Stomach smooth muscle (tissue), 2 donors: ENCODE measurements at regions not wholly inside any gene's neighbourhood (a gene's known extent, or its start where the extent isn't known, plus 50 kb on each side); places are given as distances from the start of the nearest gene placed in this dataset.

Experiments used
- H3K27ac ChIP-seq: one replicate; pipeline ENCODE4 v1.7.0; 2013; ENCODE audit warnings: mild to moderate bottlenecking, low read length, inconsistent platforms
- H3K27me3 ChIP-seq, 2 donors: one replicate each; pipeline ENCODE4 v1.7.0; 2013; ENCODE audit warnings: low read length in 2 of 2; ENCODE audit not compliant: insufficient read depth in 2 of 2, control insufficient read depth in 1 of 2
- H3K36me3 ChIP-seq, 2 donors: one replicate each; pipeline ENCODE4 v1.7.0; 2013; ENCODE audit warnings: low read length in 2 of 2; ENCODE audit not compliant: control insufficient read depth in 2 of 2, insufficient read depth in 2 of 2
- H3K4me1 ChIP-seq: one replicate; pipeline ENCODE4 v1.7.0; 2013; ENCODE audit warnings: low read length; ENCODE audit not compliant: control insufficient read depth, insufficient read depth
- H3K4me3 ChIP-seq, 2 donors: one replicate each; pipeline ENCODE4 v1.7.0; 2013; ENCODE audit warnings: low read length in 2 of 2
- H3K9ac ChIP-seq, 2 donors: one replicate each; pipeline ENCODE4 v1.7.0; 2013; ENCODE audit warnings: low read length in 2 of 2, mild to moderate bottlenecking in 1 of 2
- H3K9me3 ChIP-seq, 2 donors: one replicate each; pipeline ENCODE4 v1.7.0; 2013; ENCODE audit warnings: low read length in 2 of 2; ENCODE audit not compliant: control insufficient read depth in 2 of 2
- donor health status: healthy.
- donor health status: Pancreatic carcinoma.

GRCh38 chr15:93880358-93880757 is 351.0 kb upstream of the MCTP2 start:
- no peak overlapping the region for H3K4me3 ChIP-seq
- no peaks in the 10 kb centered on the region for H3K36me3 ChIP-seq
- H3K9ac ChIP-seq, result no peak overlapping the region
- H3K9me3 ChIP-seq, result no peaks in the 10 kb centered on the region
- no peaks in the 10 kb centered on the region for H3K4me1 ChIP-seq
- H3K27ac ChIP-seq, result no peak overlapping the region
- no peaks in the 10 kb centered on the region for H3K27me3 ChIP-seq

- Histone ChIP-seq H3K9me3 (no peaks in the 10 kb centered on the region), H3K36me3 (no peaks in the 10 kb centered on the region), H3K9ac (no peak overlapping the region), H3K4me3 (no peak overlapping the region), H3K27ac (no peak overlapping the region), H3K27me3 (no peaks in the 10 kb centered on the region), H3K4me1 (no peaks in the 10 kb centered on the region)
These were observed 360.8 kb upstream of the MCTP2 start for GRCh38 chr15:93870583-93870982.

- no peak overlapping the region for H3K9ac ChIP-seq
- H3K27ac ChIP-seq, result no peak overlapping the region
- H3K27me3 ChIP-seq, result no peaks in the 10 kb centered on the region
- no peak overlapping the region for H3K4me3 ChIP-seq
- H3K36me3 ChIP-seq, result no peaks in the 10 kb centered on the region
- no peaks in the 10 kb centered on the region for H3K9me3 ChIP-seq
- no peaks in the 10 kb centered on the region for H3K4me1 ChIP-seq
These were observed 364.4 kb upstream of the MCTP2 start for GRCh38 chr15:93866948-93867347.

- H3K27ac ChIP-seq, result no peak overlapping the region
These were observed 364.9 kb upstream of the MCTP2 start for GRCh38 chr15:93866476-93866875.

DNA sequence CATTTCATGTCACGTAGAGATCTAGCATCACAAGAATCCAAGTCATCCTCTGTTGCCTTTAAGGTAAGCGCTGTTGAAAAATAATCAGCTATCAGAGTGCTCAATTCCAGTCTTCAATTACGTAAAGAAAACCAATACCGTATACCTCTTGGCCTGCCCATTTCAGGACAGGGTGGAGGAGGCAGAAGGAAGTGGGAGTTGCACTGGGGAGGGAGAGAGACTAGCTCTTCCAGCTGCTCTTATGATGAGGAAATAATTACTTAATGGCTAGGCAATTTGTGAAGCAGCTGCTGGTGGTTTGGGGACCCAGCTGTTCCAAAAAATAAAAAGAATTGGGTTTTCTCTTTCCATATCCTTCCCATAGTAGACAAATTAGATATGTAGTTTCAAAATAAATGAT is 365.8 kb upstream of the MCTP2 start:
- Histone ChIP-seq H3K27ac (no peak overlapping the region), H3K36me3 (no peaks in the 10 kb centered on the region), H3K4me3 (no peak overlapping the region), H3K4me1 (no peaks in the 10 kb centered on the region), H3K27me3 (no peaks in the 10 kb centered on the region), H3K9ac (no peak overlapping the region), H3K9me3 (no peaks in the 10 kb centered on the region)

More at GRCh38 chr15:93866476-93866875, 364.9 kb upstream of the MCTP2 start:
- H3K4me1 ChIP-seq, result no peaks in the 10 kb centered on the region
- H3K27me3 ChIP-seq, result no peaks in the 10 kb centered on the region
- no peaks in the 10 kb centered on the region for H3K36me3 ChIP-seq
- no peak overlapping the region for H3K9ac ChIP-seq
- H3K9me3 ChIP-seq, result no peaks in the 10 kb centered on the region
- H3K4me3 ChIP-seq, result no peak overlapping the region

GRCh38 chr15:93862791-93863190 is 368.6 kb upstream of the MCTP2 start:
- Histone ChIP-seq H3K27ac (no peak overlapping the region), H3K4me3 (no peak overlapping the region), H3K9ac (no peak overlapping the region)

GRCh38 chr15:93861956-93862741 is 369.2 kb upstream of the MCTP2 start:
- no peak overlapping the region for H3K27ac ChIP-seq
- no peak overlapping the region for H3K4me3 ChIP-seq
- no peaks in the 10 kb centered on the region for H3K36me3 ChIP-seq
- H3K4me1 ChIP-seq, result no peaks in the 10 kb centered on the region
- no peak overlapping the region for H3K9ac ChIP-seq
- no peaks in the 10 kb centered on the region for H3K9me3 ChIP-seq
- H3K27me3 ChIP-seq, result no peaks in the 10 kb centered on the region

More at GRCh38 chr15:93862791-93863190, 368.6 kb upstream of the MCTP2 start:
- Histone ChIP-seq H3K36me3 (no peaks in the 10 kb centered on the region), H3K27me3 (no peaks in the 10 kb centered on the region), H3K9me3 (no peaks in the 10 kb centered on the region), H3K4me1 (no peaks in the 10 kb centered on the region)

- Histone ChIP-seq H3K27me3 (no peaks in the 10 kb centered on the region), H3K27ac (no peak overlapping the region), H3K36me3 (no peaks in the 10 kb centered on the region), H3K9ac (no peak overlapping the region), H3K4me1 (no peaks in the 10 kb centered on the region), H3K9me3 (no peaks in the 10 kb centered on the region), H3K4me3 (no peak overlapping the region)
These were observed 369.9 kb upstream of the MCTP2 start for GRCh38 chr15:93861413-93861812.

- Histone ChIP-seq H3K4me3 (no peak overlapping the region), H3K4me1 (no peaks in the 10 kb centered on the region), H3K36me3 (no peaks in the 10 kb centered on the region), H3K9me3 (no peaks in the 10 kb centered on the region), H3K27ac (no peak overlapping the region), H3K9ac (no peak overlapping the region), H3K27me3 (no peaks in the 10 kb centered on the region)
These were observed 370.7 kb upstream of the MCTP2 start for GRCh38 chr15:93860701-93861100.

DNA sequence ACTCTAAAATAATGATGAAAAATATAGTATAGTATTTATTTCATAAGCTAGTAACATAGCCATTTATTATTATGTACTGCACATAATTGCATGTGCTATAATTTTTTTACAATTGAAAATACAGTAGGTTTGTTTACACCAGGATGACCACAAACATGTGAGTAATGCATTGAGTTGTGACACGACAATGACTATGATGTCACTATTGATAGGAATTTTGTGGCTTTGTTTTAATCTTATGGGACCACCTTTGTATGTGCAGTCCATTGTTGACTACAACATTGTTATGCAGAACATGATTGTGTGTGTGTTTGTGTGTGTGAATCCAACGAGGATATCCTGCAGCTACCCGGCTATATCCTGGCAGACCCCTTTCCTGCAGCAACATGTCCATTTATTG is 372.2 kb upstream of the MCTP2 start:
- no peaks in the 10 kb centered on the region for H3K27me3 ChIP-seq
- H3K36me3 ChIP-seq, result no peaks in the 10 kb centered on the region
- no peaks in the 10 kb centered on the region for H3K4me1 ChIP-seq
- no peak overlapping the region for H3K4me3 ChIP-seq
- H3K9me3 ChIP-seq, result no peaks in the 10 kb centered on the region
- no peak overlapping the region for H3K9ac ChIP-seq
- H3K27ac ChIP-seq, result no peak overlapping the region

GRCh38 chr15:93855181-93855826 is 376.1 kb upstream of the MCTP2 start:
- H3K36me3 ChIP-seq, result no peaks in the 10 kb centered on the region
- no peaks in the 10 kb centered on the region for H3K27me3 ChIP-seq
- no peaks in the 10 kb centered on the region for H3K4me1 ChIP-seq
- no peak overlapping the region for H3K27ac ChIP-seq
- no peaks in the 10 kb centered on the region for H3K9me3 ChIP-seq
- no peak overlapping the region for H3K9ac ChIP-seq
- H3K4me3 ChIP-seq, result no peak overlapping the region
